HUES64 (cell line): ENCODE measurements at regions not wholly inside any gene's neighbourhood (a gene's known extent, or its start where the extent isn't known, plus 50 kb on each side); places are given as distances from the start of the nearest gene placed in this dataset.

Experiments used
- H3K27ac ChIP-seq: 2 replicates; pipeline ENCODE4 v1.7.0; 2013; ENCODE audit warnings: low read depth, low read length, inconsistent platforms
- H3K27me3 ChIP-seq: 2 replicates; pipeline ENCODE4 v1.6.1; 2013; ENCODE audit warnings: mild to moderate bottlenecking, low read length; ENCODE audit not compliant: insufficient read depth
- H3K36me3 ChIP-seq: 2 replicates; pipeline ENCODE4 v1.6.1; 2013; ENCODE audit warnings: mild to moderate bottlenecking, low read length; ENCODE audit not compliant: insufficient read depth
- H3K4me1 ChIP-seq: 2 replicates; pipeline ENCODE4 v1.6.1; 2013; ENCODE audit warnings: mild to moderate bottlenecking, low read length, moderate library complexity; ENCODE audit not compliant: insufficient read depth
- H3K4me3 ChIP-seq: 2 replicates; pipeline ENCODE4 v1.5.1; 2013; ENCODE audit warnings: mild to moderate bottlenecking, low read length, moderate library complexity
- H3K9ac ChIP-seq: 2 replicates; pipeline ENCODE4 v1.6.1; 2013; ENCODE audit warnings: mild to moderate bottlenecking, low read depth, low read length
- H3K9me3 ChIP-seq: 2 replicates; pipeline ENCODE4 v1.6.1; 2013; ENCODE audit warnings: low read depth, low read length; ENCODE audit not compliant: insufficient read depth
- WGBS: fragments of 150-250, 120-280 bp; methylation state at CpG from one replicate; pipeline ENCODE4 v1.1.7; 2013; ENCODE audit warnings: missing lambda C conversion rate; 5-methylcytosine and 5-hydroxymethylcytosine counted together

DNA sequence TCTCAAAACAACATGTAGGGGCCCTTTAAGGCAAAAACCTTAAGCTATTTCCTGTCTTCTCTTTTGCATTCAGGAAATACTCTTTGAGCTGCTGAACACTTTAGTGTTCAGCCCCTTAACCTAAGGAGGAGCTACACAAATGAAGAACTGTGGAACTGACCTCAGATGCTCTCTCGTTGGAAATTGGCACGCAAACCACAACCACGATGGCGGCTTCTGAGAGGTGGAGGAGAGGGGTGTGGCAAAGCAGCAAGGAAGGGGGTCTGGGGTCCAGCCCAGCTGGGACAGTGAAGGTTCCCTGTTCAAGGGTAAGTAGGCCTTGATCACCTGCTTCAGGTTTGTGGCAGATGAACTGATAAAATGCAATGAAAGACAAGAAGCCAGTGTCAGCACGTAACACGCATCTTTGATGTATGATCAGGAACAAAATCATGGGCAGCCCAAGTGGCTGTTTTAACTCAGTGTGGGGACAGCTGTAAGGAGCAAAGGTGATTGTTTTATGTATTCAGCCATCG, 291.6 kb upstream of the TNRC6C start:
- 91% methylated on average over 6 of the region's 7 CpGs for WGBS
- Histone ChIP-seq H3K27ac (no peak overlapping the region), H3K9ac (no peak overlapping the region), H3K36me3 (no peaks in the 10 kb centered on the region), H3K9me3 (peaks cover 25% of the 10 kb centered on the region), H3K4me1 (no peaks in the 10 kb centered on the region), H3K4me3 (no peak overlapping the region), H3K27me3 (no peaks in the 10 kb centered on the region)

DNA sequence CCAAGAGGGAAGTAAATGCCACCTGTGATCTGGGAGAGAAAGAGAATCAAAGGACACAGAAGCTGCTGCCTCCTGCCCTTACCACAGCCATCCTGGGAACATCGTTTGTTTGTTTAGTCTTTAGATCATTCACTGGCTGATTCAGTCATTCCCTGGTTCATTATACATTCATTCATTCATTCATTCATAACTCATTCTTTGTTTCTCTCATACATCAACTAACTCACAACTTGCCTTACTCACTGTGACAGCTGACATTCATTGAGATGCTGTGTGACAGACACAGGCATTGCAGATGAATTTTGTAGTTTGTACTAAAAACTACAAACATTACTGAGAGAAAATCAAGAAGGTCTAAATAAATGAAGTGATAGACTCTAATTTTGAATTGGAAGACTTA, 291.0 kb upstream of the TNRC6C start:
- H3K4me3 ChIP-seq: no peak overlapping the region
- WGBS: 96% methylated on average over 1 of the region's 1 CpG
- H3K27me3 ChIP-seq: no peaks in the 10 kb centered on the region
- H3K9ac ChIP-seq: no peak overlapping the region
- H3K4me1 ChIP-seq: no peaks in the 10 kb centered on the region
- no peaks in the 10 kb centered on the region for H3K36me3 ChIP-seq
- no peak overlapping the region for H3K27ac ChIP-seq
- peaks cover 25% of the 10 kb centered on the region for H3K9me3 ChIP-seq

DNA sequence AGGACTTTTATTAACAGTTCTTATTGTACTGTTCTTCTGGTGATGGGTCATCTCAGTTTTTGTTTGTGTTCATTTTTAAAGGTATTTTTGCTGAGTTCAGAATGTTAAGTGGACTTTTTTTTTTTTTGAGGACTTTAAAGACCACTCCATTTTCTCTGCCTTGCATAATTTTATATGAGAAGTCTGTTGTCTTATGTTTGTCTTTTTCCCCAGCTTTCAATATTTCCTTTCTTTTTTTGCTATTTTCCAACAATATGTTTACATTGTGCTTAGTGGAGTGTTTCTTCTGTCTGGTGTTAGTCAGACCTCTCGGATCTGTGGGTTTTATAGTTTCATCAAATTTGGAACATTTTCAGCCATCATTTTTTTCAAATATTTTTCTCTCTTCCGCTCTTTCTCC, 290.0 kb upstream of the TNRC6C start:
- no CpG with 5 or more reads among the region's 2 CpGs for whole genome bisulfite sequencing
- Histone ChIP-seq H3K27me3 (no peaks in the 10 kb centered on the region), H3K4me3 (no peak overlapping the region), H3K9ac (no peak overlapping the region), H3K4me1 (no peaks in the 10 kb centered on the region), H3K36me3 (no peaks in the 10 kb centered on the region), H3K9me3 (peaks cover 17% of the 10 kb centered on the region), H3K27ac (no peak overlapping the region)

DNA sequence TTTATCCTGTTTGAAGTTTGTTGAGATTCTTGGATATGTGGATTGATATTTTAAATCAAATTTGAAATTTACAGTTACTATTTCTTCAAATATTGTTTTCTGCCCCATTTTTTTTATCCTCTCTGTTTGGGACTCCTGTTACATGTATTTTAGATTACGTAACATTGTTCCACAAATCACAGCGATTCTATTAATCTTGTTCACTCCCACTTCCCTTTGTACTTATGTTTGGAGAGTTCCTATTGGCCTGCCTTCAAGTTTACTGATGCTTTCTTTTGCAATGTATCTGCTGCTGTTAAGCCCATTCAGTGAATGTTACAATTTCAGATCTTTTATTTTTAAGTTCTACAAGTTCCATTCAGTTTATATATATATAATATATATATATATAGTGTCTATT, 288.3 kb upstream of the TNRC6C start:
- Histone ChIP-seq H3K9me3 (peaks cover 14% of the 10 kb centered on the region), H3K27me3 (no peaks in the 10 kb centered on the region), H3K4me1 (no peaks in the 10 kb centered on the region), H3K9ac (no peak overlapping the region), H3K36me3 (no peaks in the 10 kb centered on the region), H3K27ac (no peak overlapping the region), H3K4me3 (no peak overlapping the region)
- 94% methylated on average over 2 of the region's 2 CpGs for WGBS

DNA sequence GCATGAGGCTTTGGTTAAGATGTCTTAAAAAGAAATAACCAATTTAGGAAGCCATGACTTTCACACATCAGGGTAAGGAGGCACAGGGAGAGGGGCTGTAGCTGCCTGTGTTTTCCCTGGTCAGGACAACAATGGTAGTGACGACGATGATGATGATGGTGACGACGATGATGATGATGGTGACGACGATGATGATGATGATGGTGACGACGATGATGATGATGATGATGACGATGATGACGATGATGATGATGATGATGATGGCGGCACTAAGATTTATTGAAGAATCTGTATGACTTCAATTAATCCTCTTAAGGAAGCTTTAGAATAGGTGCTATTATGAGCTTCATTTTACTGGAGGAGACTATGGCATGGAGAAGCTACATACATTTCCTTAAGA, 284.1 kb upstream of the TNRC6C start:
- no peaks in the 10 kb centered on the region for H3K27me3 ChIP-seq

DNA sequence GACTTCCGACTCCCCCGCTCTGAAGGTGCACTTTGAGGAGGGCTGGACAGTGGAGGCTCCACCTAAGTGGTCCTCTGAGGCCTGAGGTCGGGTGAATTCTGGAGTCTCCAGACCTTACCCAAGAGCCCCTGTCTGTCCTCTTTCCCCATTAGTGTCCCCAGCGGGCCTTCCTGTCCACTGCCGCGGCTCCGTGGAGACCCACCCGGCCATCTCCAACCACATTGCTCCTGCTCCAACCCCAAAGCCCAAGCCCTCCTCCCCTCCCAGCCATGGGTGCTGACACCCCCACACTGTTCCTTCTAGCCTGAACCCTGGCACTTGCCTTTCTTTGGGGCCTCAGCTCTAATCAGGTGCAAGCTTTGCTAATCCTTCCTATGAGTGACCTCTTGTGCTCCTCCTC, 283.1 kb upstream of the TNRC6C start:
- WGBS: 94% methylated on average over 8 of the region's 8 CpGs
- Histone ChIP-seq H3K4me3 (no peak overlapping the region), H3K27me3 (no peaks in the 10 kb centered on the region), H3K4me1 (0 out of 2 replicates have a peak, but pooled peaks cover 5% of the 10 kb centered on the region), H3K36me3 (no peaks in the 10 kb centered on the region), H3K9ac (no peak overlapping the region), H3K27ac (no peak overlapping the region), H3K9me3 (no peaks in the 10 kb centered on the region)

More for the DNA sequence above, 284.1 kb upstream of the TNRC6C start:
- 85% methylated on average over 11 of the region's 11 CpGs for WGBS
- no peaks in the 10 kb centered on the region for H3K36me3 ChIP-seq
- H3K4me3 ChIP-seq: no peak overlapping the region
- no peaks in the 10 kb centered on the region for H3K9me3 ChIP-seq
- no peak overlapping the region for H3K9ac ChIP-seq
- no peak overlapping the region for H3K27ac ChIP-seq
- H3K4me1 ChIP-seq: 0 out of 2 replicates have a peak, but pooled peaks cover 5% of the 10 kb centered on the region

DNA sequence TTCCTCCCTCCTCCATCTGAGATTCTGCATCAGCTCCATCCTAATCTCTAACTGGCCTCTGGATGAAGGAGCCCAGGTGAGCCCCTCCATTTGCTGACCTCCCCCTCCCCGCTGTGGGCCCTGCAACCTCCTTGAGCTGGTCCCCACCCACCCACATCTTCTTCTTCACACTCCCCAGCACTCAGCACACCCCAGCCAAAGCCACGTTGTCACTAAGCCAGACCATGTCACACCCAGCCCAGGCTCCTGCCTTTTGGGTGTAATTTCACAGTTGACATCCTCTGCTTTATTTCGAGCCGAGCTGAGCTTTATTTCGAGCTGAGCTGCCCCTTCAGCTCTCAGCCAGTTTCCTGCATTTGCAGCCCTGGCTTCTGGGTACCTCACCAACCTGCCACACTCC, 282.7 kb upstream of the TNRC6C start:
- H3K27ac ChIP-seq: no peak overlapping the region
- no peak overlapping the region for H3K4me3 ChIP-seq
- no peaks in the 10 kb centered on the region for H3K36me3 ChIP-seq
- 0 out of 2 replicates have a peak, but pooled peaks cover 5% of the 10 kb centered on the region for H3K4me1 ChIP-seq
- H3K9me3 ChIP-seq: no peaks in the 10 kb centered on the region
- H3K9ac ChIP-seq: no peak overlapping the region
- WGBS: 90% methylated on average over 5 of the region's 5 CpGs
- H3K27me3 ChIP-seq: no peaks in the 10 kb centered on the region

DNA sequence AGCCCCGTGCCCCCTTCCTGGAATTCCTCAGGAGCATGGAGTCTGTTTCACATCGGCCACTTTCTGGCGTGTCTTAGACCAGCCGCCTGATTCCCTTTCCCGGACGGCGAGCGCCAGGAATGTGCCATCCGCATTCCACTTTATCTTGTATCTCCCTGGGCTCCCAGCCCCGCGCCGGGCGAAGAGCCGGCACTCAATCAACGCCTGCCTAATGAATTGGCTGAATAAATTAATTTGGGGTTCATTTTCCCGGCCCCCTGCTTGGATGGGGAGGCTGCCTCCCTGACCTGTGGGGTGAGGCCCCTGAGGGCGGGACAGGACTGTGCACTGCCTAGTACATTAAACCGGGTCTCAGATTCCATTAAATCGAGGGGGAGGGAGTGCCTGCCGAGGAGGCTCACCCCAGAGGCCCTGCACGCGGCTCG, 282.3 kb upstream of the TNRC6C start:
- no peaks in the 10 kb centered on the region for H3K36me3 ChIP-seq
- no peak overlapping the region for H3K27ac ChIP-seq
- 88% methylated on average over 23 of the region's 23 CpGs for WGBS
- H3K9ac ChIP-seq: no peak overlapping the region
- H3K27me3 ChIP-seq: no peaks in the 10 kb centered on the region
- H3K4me1 ChIP-seq: 0 out of 2 replicates have a peak, but pooled peaks cover 5% of the 10 kb centered on the region
- no peak overlapping the region for H3K4me3 ChIP-seq
- H3K9me3 ChIP-seq: no peaks in the 10 kb centered on the region

DNA sequence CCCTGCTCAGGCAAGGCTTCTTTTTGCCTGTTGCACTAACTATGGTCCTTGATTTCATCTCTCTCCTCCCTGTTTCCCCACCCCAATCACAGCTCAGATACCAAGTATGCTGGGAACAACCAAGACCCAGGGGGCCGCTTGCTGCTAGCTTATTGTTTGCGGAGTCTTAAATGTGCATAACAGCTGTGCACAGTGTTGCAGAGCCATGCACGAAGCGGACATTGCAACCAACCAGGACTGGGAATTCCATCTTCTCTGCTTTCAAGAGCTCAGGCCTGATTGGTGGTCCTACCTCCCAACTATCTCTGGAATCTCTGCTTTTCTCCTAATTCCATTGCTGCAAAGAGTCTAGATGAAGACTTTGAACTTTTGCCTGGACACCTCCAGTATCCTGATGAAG, 281.3 kb upstream of the TNRC6C start:
- Histone ChIP-seq H3K9me3 (no peaks in the 10 kb centered on the region), H3K36me3 (no peaks in the 10 kb centered on the region), H3K4me3 (no peak overlapping the region), H3K27me3 (no peaks in the 10 kb centered on the region), H3K4me1 (0 out of 2 replicates have a peak, but pooled peaks cover 5% of the 10 kb centered on the region), H3K27ac (no peak overlapping the region), H3K9ac (no peak overlapping the region)
- 93% methylated on average over 4 of the region's 4 CpGs for WGBS

DNA sequence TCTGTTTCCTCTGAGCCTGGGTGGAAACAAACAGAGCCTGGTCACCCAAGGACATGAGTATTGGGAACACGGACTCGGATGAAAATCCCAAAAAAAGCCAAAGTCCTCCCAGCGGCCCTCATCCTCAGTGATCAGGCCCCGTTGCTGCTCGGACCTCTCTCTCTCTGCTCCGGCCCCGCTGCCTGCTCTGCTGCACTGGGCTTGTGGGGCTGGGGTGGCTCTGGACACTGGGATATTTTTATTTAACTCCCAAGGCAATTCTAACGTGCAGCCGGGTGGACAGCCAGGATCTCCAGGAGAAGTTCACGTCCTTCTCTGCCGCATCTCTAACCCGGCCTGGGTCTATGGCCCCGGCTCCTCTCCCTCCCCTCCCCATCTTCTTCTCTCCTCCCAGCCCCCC, 280.9 kb upstream of the TNRC6C start:
- WGBS: 90% methylated on average over 13 of the region's 13 CpGs
- Histone ChIP-seq H3K4me1 (0 out of 2 replicates have a peak, but pooled peaks cover 5% of the 10 kb centered on the region), H3K27me3 (no peaks in the 10 kb centered on the region), H3K9me3 (no peaks in the 10 kb centered on the region), H3K9ac (no peak overlapping the region), H3K27ac (no peak overlapping the region), H3K4me3 (no peak overlapping the region), H3K36me3 (no peaks in the 10 kb centered on the region)

DNA sequence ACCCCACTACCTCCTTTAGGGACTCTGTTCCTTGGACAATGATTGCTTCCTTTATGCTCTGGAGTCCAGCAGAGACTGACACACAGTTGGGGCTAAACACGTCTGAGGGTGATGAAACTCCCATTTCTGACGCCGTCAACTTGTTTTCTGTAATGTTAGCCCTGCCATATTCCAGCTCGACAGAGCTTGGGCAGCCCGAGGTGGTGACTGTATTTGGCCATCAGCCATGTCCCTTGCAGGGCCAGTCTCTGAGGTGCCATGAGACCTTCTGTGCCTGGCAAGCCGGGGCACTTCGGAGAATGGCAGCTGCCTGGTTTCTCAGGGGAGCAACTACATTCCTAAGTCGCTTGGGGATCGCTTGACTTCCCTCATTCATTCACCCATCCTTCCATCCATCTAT, 278.9 kb upstream of the TNRC6C start:
- H3K9ac ChIP-seq: no peak overlapping the region
- peaks cover 5% of the 10 kb centered on the region; the same call in 1 of the 2 replicates for H3K4me1 ChIP-seq
- no peaks in the 10 kb centered on the region for H3K27me3 ChIP-seq
- H3K36me3 ChIP-seq: no peaks in the 10 kb centered on the region
- no peaks in the 10 kb centered on the region for H3K9me3 ChIP-seq
- no peak overlapping the region for H3K4me3 ChIP-seq
- WGBS: 92% methylated on average over 9 of the region's 9 CpGs
- no peak overlapping the region for H3K27ac ChIP-seq

DNA sequence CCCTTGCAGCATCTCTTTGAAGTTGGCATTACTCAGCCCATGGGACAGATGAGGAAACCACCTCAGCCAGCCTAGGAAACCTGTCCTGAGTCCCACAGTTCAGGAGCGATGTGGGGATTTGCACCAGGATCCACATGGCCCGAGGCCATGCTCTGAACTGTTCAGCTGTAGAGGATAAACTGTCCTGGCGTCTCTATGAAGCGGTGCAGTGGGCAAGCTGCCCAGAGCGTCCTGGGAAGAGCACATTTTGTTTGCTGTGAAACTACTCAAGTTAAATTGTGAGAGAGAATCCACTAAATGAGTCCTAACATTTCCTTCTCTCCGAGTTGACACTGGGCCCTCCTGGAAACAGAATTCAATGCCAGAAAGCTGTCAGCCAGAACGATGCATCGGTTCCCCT, 276.6 kb upstream of the TNRC6C start:
- Histone ChIP-seq H3K27ac (no peak overlapping the region), H3K9ac (no peak overlapping the region), H3K9me3 (no peaks in the 10 kb centered on the region), H3K27me3 (no peaks in the 10 kb centered on the region), H3K36me3 (no peaks in the 10 kb centered on the region), H3K4me1 (peaks cover 14% of the 10 kb centered on the region), H3K4me3 (no peak overlapping the region)
- WGBS: 92% methylated on average over 8 of the region's 8 CpGs
